Nephron (organoid): ENCODE measurements at regions not wholly inside any gene's neighbourhood (a gene's known extent, or its start where the extent isn't known, plus 50 kb on each side); places are given as distances from the start of the nearest gene placed in this dataset.

ENCODE experiments used
- H3K27ac Mint-ChIP-seq, 3 experiments: 2 replicates each; pipeline ENCODE4 v1.8.0; 2020; ENCODE audit warnings: mixed read lengths in 3 of 3, mild to moderate bottlenecking in 2 of 3, moderate library complexity in 1 of 3
- H3K27me3 Mint-ChIP-seq: 2 replicates; pipeline ENCODE4 v1.8.0; 2021; ENCODE audit warnings: low read depth, mild to moderate bottlenecking, moderate library complexity, mixed read lengths
- H3K36me3 Mint-ChIP-seq: 2 replicates; pipeline ENCODE4 v1.8.0; 2020; ENCODE audit warnings: low read depth, mixed read lengths
- H3K4me1 Mint-ChIP-seq: 2 replicates; pipeline ENCODE4 v1.8.0; 2020; ENCODE audit warnings: mixed read lengths
- H3K4me3 Mint-ChIP-seq, 3 experiments: 2 replicates each; pipeline ENCODE4 v1.8.0; 2020; ENCODE audit warnings: mild to moderate bottlenecking in 3 of 3, mixed read lengths in 3 of 3, moderate library complexity in 2 of 3
- H3K9me3 Mint-ChIP-seq: 2 replicates; pipeline ENCODE4 v1.8.0; 2020; ENCODE audit warnings: mixed read lengths
- TF ChIP-seq, protein P1 (sequence below), 3 experiments: fragments of 200-600 bp; sonication (generic); IDR thresholded peaks; one replicate each; pipeline ENCODE4 v1.5.0; 2021; ENCODE audit warnings: antibody characterized with exemption in 3 of 3; ENCODE audit not compliant: unreplicated experiment in 3 of 3

DNA sequence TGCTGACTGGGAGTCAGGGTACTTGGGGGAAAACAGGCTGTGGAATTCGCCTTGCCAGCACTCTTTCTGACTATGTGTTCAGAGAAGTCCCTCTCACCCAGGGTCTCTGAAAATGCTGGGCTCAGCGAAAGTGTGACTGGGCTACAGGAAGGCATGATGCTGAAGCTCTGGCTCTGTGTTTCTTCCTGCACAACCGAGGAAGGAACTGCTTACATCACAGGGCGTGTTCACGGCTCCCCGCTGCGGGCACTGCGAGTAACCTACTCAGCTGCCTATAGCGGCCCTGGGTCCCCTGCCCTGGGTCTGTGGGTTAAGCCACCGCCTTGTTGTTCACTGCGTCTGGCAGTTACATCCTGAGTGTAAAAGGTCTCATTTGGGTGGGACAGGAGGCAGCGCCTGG is 222.4 kb upstream of the IRX4 start:
- H3K27me3 Mint-ChIP-seq, result peaks cover 8% of the 10 kb centered on the region
- H3K27ac Mint-ChIP-seq, result no peak overlapping the region
- TF ChIP-seq, protein P1, sequence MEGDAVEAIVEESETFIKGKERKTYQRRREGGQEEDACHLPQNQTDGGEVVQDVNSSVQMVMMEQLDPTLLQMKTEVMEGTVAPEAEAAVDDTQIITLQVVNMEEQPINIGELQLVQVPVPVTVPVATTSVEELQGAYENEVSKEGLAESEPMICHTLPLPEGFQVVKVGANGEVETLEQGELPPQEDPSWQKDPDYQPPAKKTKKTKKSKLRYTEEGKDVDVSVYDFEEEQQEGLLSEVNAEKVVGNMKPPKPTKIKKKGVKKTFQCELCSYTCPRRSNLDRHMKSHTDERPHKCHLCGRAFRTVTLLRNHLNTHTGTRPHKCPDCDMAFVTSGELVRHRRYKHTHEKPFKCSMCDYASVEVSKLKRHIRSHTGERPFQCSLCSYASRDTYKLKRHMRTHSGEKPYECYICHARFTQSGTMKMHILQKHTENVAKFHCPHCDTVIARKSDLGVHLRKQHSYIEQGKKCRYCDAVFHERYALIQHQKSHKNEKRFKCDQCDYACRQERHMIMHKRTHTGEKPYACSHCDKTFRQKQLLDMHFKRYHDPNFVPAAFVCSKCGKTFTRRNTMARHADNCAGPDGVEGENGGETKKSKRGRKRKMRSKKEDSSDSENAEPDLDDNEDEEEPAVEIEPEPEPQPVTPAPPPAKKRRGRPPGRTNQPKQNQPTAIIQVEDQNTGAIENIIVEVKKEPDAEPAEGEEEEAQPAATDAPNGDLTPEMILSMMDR (IDR thresholded peaks at IDR 0.05; ENCODE audit: unreplicated experiment in 3 of 3), result no peak
- no peaks in the 10 kb centered on the region for H3K4me1 Mint-ChIP-seq
- peaks cover 14% of the 10 kb centered on the region for H3K9me3 Mint-ChIP-seq
- H3K36me3 Mint-ChIP-seq, result peaks cover 5% of the 10 kb centered on the region
- H3K4me3 Mint-ChIP-seq, result no peak overlapping the region

DNA sequence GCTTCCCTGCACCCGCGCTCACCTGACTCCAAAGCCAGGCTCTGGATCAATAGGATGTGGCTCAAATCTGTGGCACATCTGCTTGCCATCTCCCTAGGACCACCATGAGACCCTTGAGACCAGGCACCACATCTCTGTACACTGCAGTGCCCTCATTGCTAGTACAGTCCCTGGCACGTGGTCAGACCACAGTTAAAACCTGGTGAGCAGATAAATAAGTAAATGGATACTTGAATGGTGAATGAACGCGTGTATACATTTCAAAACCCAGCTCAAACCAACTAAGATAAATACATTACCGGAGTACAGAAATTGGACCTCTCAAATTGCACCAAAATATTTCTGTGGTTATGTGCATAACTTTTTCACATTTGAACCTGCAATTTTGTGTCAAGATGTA is 221.2 kb upstream of the IRX4 start:
- no peaks in the 10 kb centered on the region for H3K4me1 Mint-ChIP-seq
- H3K36me3 Mint-ChIP-seq, result peaks cover 5% of the 10 kb centered on the region
- TF ChIP-seq, protein P1 (IDR thresholded peaks at IDR 0.05; ENCODE audit: unreplicated experiment in 3 of 3), result no peak
- H3K9me3 Mint-ChIP-seq, result peaks cover 14% of the 10 kb centered on the region
- H3K27ac Mint-ChIP-seq, result no peak overlapping the region
- H3K27me3 Mint-ChIP-seq, result peaks cover 5% of the 10 kb centered on the region
- H3K4me3 Mint-ChIP-seq, result no peak overlapping the region

DNA sequence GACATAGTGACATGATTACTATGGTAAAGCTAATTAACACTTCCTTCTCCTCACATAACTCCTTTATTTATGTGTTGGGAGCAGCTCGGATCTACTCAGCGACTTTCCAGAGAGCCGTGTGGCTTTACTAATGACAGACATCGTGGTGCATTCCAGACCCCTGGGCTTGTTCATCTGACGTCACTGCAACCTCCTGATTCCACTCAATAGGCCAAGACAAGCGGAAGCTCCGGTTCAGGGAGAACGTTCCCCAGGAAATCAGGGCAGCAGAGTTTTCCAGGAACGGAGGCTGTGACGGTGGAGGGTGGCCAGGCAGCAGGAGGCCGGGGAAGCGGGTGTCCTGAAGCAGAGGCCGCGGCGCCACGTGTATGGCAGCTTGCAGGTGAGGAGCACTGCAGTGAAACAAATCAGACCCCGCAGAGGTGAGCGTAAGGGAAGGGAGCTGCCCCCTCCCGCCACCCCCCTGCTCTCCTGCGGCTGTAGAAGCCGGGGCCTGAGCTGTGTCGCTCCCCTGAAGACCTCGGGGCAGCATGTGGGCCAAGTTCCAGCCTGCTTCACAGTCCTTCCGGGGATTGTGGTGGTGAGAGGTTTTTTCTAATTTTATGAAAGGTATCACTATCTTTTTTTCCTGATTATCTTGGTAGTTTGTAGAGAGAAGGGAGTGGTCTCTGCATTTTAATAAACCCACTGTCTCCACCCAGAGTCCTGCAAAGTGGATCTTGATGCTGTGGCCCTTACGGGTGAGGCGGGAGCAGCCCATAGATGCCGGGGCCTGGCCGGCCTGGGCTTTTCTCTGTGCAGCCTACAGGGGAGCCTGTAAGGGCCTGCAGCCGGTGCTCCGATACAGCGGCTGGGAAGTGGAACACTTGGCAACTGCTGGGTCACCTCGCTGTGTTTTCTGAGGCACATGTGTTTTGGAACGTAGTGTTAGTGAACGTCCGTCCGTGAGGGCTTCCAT is 220.4 kb upstream of the IRX4 start:
- peaks cover 14% of the 10 kb centered on the region for H3K9me3 Mint-ChIP-seq
- H3K27ac Mint-ChIP-seq, result no peak overlapping the region
- H3K4me3 Mint-ChIP-seq, result no peak overlapping the region
- no peaks in the 10 kb centered on the region for H3K4me1 Mint-ChIP-seq
- peaks cover 5% of the 10 kb centered on the region for H3K36me3 Mint-ChIP-seq
- TF ChIP-seq, protein P1 (IDR thresholded peaks at IDR 0.05; ENCODE audit: unreplicated experiment in 3 of 3), result no peak
- peaks cover 9% of the 10 kb centered on the region for H3K27me3 Mint-ChIP-seq

DNA sequence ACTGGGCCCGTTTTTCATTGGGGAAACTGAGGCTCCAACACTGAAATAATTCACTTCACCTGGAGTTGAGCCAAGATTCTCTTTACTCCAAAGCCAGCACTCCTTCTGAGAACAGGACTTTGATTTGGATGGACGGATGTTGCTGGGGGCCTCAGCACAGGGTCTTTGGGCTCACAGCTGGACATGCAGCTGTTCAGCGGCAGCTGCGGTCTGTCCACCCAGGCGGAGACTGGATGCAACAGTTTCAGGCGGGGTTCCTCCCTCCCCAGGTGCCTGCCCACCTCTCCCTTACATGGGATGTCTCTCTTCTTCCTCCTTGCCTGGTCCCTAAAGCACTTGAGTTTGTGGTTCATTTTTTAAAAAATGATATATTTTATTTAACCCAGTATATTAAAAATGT is 219.0 kb upstream of the IRX4 start:
- Mint-ChIP-seq H3K4me3 (no peak overlapping the region), H3K27ac (no peak overlapping the region), H3K36me3 (peaks cover 5% of the 10 kb centered on the region), H3K9me3 (peaks cover 13% of the 10 kb centered on the region), H3K27me3 (peaks cover 9% of the 10 kb centered on the region), H3K4me1 (no peaks in the 10 kb centered on the region)
- TF ChIP-seq, protein P1 (IDR thresholded peaks at IDR 0.05; ENCODE audit: unreplicated experiment in 3 of 3), result no peak

DNA sequence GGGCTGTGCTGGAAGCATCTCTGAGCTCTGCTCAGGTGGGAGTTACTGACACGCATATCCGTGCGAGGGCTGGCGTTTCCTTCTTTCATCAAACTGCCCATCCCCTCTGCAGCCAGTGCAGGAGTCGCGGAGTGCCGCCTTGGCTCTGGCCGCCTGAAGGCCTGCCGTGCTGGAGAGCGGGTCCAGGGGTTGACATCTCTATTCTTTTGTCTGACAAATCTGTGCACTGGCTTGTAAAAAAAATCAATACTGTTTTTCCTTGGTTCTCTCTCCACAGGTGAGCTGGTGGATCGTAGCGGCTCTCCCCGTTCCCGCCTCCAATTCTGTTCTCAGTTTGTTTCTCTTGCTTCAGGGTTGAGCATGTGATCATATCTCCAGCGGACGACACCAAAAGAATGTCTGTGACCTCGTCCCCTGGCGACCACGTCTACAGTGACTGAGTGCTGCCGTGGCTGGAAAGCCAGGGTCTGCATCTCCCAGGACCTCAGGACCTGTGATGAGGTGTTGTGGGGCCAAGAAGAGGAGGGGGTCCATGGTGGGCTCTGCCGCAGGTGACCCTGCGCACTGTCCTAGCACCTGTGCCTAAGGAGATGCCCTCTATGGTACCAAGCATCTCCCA is 214.3 kb upstream of the IRX4 start:
- H3K9me3 Mint-ChIP-seq, result no peaks in the 10 kb centered on the region
- TF ChIP-seq, protein P1 (IDR thresholded peaks at IDR 0.05; ENCODE audit: unreplicated experiment in 3 of 3), result no peak
- H3K4me3 Mint-ChIP-seq, result no peak overlapping the region
- H3K27ac Mint-ChIP-seq, result no peak overlapping the region
- no peaks in the 10 kb centered on the region for H3K4me1 Mint-ChIP-seq
- no peaks in the 10 kb centered on the region for H3K36me3 Mint-ChIP-seq
- peaks cover 13% of the 10 kb centered on the region for H3K27me3 Mint-ChIP-seq
